ENCODE measurements at regions not wholly inside any gene's neighbourhood (a gene's known extent, or its start where the extent isn't known, plus 50 kb on each side); places are given as distances from the start of the nearest gene placed in this dataset.

DNA sequence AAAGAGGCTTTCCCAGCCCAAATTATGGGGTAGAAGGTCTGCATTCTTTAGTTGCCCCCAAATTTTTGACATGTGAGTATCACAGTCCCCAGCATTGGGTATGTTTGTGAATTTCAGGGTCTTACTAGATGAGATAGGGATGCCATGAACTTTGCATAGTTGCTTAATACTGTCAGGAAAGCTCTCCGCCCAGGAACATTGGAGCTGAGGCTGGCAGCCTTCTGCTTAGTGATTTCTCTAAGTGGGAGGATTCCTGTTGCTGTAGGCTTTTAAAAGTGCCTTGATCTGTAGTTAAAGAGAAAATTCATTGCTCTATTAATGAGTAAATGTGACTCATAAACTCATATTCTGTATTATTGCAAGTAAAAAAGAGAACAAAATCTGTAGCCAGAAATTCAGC lies 206.9 kb downstream of the CAVIN4 start (continued):
- TF ChIP-seq, protein P1, sequence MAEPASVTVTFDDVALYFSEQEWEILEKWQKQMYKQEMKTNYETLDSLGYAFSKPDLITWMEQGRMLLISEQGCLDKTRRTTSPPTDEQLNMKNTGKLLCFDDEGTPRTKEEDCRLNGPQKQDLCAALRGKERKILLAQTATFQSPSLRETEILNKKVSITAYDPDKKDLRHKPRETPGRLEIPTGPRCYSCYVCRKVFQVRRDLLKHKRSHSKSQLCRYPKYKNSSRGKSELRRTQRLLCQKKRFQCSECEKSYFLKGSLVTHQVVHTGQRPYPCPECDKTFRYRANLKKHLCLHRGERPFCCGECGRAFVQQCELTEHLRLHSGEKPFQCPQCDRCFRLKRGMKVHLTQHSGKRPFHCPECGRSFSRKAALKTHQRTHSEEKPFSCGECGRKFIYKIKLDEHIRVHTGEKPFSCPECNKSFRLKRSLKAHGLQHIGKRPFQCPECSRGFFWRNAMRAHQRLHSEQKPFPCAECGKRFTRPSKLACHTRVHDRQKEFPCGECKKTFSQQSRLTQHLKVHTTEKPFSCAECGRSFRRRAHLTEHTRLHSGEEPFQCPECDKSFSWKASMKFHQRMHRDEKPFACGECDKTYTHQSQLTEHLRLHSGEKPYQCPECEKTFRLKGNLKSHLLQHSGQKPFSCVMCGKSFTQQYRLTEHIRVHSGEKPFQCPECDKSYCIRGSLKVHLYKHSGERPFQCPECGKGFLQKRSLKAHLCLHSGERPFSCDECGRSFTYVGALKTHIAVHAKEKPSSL (CRISPR knock-in tag; conservative IDR thresholded peaks at IDR 0.05), result no peak
- TF ChIP-seq FOXK1 (CRISPR knock-in tag; IDR thresholded peaks at IDR 0.05) (no peak), ZNF671 (CRISPR knock-in tag; IDR thresholded peaks at IDR 0.05) (no peak), RELA (CRISPR knock-in tag; IDR thresholded peaks at IDR 0.05; ENCODE audit: borderline replicate concordance) (no peak)

DNA sequence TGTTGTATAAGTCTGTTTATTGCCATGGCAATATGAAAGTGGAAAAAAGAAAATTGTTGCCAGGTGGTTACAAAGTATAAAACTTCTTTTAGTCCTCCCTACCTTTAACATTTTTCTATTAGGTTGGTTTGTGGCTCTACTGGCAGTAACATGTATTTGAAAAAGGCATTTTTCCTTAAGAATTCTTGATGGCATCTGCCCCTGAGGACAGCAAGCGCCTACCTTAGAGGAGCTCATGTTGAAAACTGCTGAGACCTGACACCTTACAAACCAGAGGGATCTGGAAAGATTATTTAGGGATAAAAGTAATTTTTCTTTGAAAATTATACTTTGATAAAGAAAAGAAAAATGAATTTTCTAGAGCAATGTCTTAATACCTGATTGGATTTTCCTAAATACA lies 208.1 kb downstream of the CAVIN4 start:
- DNase-seq (ENCODE audit: low spot score) (no peak), ATAC-seq (no peak)
- Mint-ChIP-seq H3K36me3 (no peaks in the 10 kb centered on the region), H3K4me1 (no peaks in the 10 kb centered on the region), H3K9me3 (peaks cover 12% of the 10 kb centered on the region), H3K4me3 (no peak overlapping the region), H3K27ac (no peak overlapping the region), H3K27me3 (ENCODE audit: low read depth) (no peaks in the 10 kb centered on the region)
- TF ChIP-seq, protein P2, sequence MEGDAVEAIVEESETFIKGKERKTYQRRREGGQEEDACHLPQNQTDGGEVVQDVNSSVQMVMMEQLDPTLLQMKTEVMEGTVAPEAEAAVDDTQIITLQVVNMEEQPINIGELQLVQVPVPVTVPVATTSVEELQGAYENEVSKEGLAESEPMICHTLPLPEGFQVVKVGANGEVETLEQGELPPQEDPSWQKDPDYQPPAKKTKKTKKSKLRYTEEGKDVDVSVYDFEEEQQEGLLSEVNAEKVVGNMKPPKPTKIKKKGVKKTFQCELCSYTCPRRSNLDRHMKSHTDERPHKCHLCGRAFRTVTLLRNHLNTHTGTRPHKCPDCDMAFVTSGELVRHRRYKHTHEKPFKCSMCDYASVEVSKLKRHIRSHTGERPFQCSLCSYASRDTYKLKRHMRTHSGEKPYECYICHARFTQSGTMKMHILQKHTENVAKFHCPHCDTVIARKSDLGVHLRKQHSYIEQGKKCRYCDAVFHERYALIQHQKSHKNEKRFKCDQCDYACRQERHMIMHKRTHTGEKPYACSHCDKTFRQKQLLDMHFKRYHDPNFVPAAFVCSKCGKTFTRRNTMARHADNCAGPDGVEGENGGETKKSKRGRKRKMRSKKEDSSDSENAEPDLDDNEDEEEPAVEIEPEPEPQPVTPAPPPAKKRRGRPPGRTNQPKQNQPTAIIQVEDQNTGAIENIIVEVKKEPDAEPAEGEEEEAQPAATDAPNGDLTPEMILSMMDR (IDR thresholded peaks at IDR 0.05), result no peak
- TF ChIP-seq, protein P3, sequence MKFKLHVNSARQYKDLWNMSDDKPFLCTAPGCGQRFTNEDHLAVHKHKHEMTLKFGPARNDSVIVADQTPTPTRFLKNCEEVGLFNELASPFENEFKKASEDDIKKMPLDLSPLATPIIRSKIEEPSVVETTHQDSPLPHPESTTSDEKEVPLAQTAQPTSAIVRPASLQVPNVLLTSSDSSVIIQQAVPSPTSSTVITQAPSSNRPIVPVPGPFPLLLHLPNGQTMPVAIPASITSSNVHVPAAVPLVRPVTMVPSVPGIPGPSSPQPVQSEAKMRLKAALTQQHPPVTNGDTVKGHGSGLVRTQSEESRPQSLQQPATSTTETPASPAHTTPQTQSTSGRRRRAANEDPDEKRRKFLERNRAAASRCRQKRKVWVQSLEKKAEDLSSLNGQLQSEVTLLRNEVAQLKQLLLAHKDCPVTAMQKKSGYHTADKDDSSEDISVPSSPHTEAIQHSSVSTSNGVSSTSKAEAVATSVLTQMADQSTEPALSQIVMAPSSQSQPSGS (CRISPR knock-in tag; IDR thresholded peaks at IDR 0.05; ENCODE audit: borderline replicate concordance, low read depth), result no peak
- no peak for TF ChIP-seq GTF2I (CRISPR knock-in tag; conservative IDR thresholded peaks at IDR 0.05)
- TF ChIP-seq, protein P4, sequence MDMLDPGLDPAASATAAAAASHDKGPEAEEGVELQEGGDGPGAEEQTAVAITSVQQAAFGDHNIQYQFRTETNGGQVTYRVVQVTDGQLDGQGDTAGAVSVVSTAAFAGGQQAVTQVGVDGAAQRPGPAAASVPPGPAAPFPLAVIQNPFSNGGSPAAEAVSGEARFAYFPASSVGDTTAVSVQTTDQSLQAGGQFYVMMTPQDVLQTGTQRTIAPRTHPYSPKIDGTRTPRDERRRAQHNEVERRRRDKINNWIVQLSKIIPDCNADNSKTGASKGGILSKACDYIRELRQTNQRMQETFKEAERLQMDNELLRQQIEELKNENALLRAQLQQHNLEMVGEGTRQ (CRISPR knock-in tag; IDR thresholded peaks at IDR 0.05), result no peak
- no peak for TF ChIP-seq SOX15 (CRISPR knock-in tag; IDR thresholded peaks at IDR 0.05)
- TF ChIP-seq EMX1 (CRISPR knock-in tag; IDR thresholded peaks at IDR 0.05), result no peak
- no peak for TF ChIP-seq OVOL2 (CRISPR knock-in tag; IDR thresholded peaks at IDR 0.05; ENCODE audit: borderline replicate concordance)
- TF ChIP-seq CREB1 (CRISPR knock-in tag; IDR thresholded peaks at IDR 0.05), result no peak
- TF ChIP-seq, protein P5, sequence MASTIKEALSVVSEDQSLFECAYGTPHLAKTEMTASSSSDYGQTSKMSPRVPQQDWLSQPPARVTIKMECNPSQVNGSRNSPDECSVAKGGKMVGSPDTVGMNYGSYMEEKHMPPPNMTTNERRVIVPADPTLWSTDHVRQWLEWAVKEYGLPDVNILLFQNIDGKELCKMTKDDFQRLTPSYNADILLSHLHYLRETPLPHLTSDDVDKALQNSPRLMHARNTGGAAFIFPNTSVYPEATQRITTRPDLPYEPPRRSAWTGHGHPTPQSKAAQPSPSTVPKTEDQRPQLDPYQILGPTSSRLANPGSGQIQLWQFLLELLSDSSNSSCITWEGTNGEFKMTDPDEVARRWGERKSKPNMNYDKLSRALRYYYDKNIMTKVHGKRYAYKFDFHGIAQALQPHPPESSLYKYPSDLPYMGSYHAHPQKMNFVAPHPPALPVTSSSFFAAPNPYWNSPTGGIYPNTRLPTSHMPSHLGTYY (CRISPR knock-in tag; IDR thresholded peaks at IDR 0.05), result no peak
- TF ChIP-seq, protein P6, sequence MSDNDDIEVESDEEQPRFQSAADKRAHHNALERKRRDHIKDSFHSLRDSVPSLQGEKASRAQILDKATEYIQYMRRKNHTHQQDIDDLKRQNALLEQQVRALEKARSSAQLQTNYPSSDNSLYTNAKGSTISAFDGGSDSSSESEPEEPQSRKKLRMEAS (CRISPR knock-in tag; IDR thresholded peaks at IDR 0.05), result no peak
- TF ChIP-seq, protein P7, sequence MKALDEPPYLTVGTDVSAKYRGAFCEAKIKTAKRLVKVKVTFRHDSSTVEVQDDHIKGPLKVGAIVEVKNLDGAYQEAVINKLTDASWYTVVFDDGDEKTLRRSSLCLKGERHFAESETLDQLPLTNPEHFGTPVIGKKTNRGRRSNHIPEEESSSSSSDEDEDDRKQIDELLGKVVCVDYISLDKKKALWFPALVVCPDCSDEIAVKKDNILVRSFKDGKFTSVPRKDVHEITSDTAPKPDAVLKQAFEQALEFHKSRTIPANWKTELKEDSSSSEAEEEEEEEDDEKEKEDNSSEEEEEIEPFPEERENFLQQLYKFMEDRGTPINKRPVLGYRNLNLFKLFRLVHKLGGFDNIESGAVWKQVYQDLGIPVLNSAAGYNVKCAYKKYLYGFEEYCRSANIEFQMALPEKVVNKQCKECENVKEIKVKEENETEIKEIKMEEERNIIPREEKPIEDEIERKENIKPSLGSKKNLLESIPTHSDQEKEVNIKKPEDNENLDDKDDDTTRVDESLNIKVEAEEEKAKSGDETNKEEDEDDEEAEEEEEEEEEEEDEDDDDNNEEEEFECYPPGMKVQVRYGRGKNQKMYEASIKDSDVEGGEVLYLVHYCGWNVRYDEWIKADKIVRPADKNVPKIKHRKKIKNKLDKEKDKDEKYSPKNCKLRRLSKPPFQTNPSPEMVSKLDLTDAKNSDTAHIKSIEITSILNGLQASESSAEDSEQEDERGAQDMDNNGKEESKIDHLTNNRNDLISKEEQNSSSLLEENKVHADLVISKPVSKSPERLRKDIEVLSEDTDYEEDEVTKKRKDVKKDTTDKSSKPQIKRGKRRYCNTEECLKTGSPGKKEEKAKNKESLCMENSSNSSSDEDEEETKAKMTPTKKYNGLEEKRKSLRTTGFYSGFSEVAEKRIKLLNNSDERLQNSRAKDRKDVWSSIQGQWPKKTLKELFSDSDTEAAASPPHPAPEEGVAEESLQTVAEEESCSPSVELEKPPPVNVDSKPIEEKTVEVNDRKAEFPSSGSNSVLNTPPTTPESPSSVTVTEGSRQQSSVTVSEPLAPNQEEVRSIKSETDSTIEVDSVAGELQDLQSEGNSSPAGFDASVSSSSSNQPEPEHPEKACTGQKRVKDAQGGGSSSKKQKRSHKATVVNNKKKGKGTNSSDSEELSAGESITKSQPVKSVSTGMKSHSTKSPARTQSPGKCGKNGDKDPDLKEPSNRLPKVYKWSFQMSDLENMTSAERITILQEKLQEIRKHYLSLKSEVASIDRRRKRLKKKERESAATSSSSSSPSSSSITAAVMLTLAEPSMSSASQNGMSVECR (CRISPR knock-in tag; IDR thresholded peaks at IDR 0.05; ENCODE audit: borderline replicate concordance), result no peak
- no peak for TF ChIP-seq ZNF416 (CRISPR knock-in tag; IDR thresholded peaks at IDR 0.05)
- TF ChIP-seq ZBTB21 (CRISPR knock-in tag; IDR thresholded peaks at IDR 0.05; ENCODE audit: borderline replicate concordance), result no peak
- TF ChIP-seq, protein P8, sequence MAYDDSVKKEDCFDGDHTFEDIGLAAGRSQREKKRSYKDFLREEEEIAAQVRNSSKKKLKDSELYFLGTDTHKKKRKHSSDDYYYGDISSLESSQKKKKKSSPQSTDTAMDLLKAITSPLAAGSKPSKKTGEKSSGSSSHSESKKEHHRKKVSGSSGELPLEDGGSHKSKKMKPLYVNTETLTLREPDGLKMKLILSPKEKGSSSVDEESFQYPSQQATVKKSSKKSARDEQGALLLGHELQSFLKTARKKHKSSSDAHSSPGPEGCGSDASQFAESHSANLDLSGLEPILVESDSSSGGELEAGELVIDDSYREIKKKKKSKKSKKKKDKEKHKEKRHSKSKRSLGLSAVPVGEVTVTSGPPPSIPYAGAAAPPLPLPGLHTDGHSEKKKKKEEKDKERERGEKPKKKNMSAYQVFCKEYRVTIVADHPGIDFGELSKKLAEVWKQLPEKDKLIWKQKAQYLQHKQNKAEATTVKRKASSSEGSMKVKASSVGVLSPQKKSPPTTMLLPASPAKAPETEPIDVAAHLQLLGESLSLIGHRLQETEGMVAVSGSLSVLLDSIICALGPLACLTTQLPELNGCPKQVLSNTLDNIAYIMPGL (CRISPR knock-in tag; IDR thresholded peaks at IDR 0.05), result no peak
- CTCF ChIA-PET, result interaction anchor here (1.4 kb wide), 1 partner anchor 184 kb away, joined by 4 read pairs; no protein-coding TSS in a partner anchor
- POLR2A ChIA-PET, result no interaction called here

Measured in WTC11 (cell line).